Kidney epithelial cell (primary cell): ENCODE measurements at regions not wholly inside any gene's neighbourhood (a gene's known extent, or its start where the extent isn't known, plus 50 kb on each side); places are given as distances from the start of the nearest gene placed in this dataset.

ENCODE experiments used
- DNase-seq: peaks from one replicate; pipeline ENCODE4 v3.0.0-alpha.2; 2010; ENCODE audit warnings: low read depth
- H3K27me3 ChIP-seq: 2 replicates; pipeline ENCODE4 v1.6.0; 2011; ENCODE audit warnings: low read length; ENCODE audit not compliant: control insufficient read depth, insufficient read depth
- H3K36me3 ChIP-seq: 2 replicates; pipeline ENCODE4 v1.5.1; 2011; ENCODE audit warnings: low read length; ENCODE audit not compliant: control insufficient read depth, insufficient read depth
- H3K4me3 ChIP-seq: 2 replicates; pipeline ENCODE4 v1.5.1; 2011; ENCODE audit warnings: low read depth, mild to moderate bottlenecking, control low read depth, low read length
- TF ChIP-seq, protein P1 (sequence below): IDR thresholded peaks from 2 replicates; pipeline ENCODE4 v1.5.1; 2011; ENCODE audit warnings: mild to moderate bottlenecking, moderate library complexity, low read length, control low read depth, inconsistent platforms; ENCODE audit not compliant: insufficient read depth, poor library complexity, severe bottlenecking

DNA sequence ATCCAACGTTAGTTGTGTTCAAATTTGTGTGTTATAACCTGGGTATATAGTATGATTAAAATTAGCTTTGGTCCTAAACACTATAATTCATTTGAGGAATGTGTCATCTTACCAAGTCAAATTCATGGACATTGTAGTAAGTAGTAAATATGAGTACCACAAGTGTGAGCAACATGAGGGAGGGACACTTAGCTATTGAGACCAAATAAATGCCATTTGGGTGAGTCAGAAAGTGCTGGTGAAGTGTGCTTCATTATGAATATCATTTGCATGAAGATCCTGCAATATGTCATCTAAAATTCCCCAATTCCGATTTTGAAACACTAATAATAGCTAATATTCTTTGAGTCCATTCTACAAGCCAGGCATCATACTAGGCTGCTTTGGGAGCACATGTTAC, 336.7 kb upstream of the KIF2A start:
- no peak overlapping the region for H3K4me3 ChIP-seq
- no peaks in the 10 kb centered on the region for H3K36me3 ChIP-seq
- H3K27me3 ChIP-seq, result no peaks in the 10 kb centered on the region
- TF ChIP-seq, protein P1, sequence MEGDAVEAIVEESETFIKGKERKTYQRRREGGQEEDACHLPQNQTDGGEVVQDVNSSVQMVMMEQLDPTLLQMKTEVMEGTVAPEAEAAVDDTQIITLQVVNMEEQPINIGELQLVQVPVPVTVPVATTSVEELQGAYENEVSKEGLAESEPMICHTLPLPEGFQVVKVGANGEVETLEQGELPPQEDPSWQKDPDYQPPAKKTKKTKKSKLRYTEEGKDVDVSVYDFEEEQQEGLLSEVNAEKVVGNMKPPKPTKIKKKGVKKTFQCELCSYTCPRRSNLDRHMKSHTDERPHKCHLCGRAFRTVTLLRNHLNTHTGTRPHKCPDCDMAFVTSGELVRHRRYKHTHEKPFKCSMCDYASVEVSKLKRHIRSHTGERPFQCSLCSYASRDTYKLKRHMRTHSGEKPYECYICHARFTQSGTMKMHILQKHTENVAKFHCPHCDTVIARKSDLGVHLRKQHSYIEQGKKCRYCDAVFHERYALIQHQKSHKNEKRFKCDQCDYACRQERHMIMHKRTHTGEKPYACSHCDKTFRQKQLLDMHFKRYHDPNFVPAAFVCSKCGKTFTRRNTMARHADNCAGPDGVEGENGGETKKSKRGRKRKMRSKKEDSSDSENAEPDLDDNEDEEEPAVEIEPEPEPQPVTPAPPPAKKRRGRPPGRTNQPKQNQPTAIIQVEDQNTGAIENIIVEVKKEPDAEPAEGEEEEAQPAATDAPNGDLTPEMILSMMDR, result no peak
- DNase-seq, result peak; percentile 5

DNA sequence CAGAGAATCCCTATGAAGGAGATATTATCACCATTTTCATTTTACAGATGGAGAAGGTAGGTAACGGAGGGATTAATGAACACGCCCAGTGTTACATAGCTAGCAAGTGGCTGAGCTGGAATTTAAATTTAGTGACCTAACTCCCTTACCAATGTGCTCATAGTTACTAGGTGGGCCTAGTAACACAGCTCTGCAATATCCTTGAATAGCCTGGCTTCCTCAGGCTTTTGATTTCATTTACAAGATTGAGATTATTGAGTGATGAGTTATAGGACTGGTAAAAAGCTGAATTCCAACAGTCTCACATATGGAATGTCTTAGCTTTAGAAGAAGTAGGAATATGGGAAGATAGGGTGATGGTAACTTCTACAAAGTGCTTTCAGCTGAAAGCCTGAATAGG, 336.3 kb upstream of the KIF2A start:
- no peaks in the 10 kb centered on the region for H3K36me3 ChIP-seq
- no peak overlapping the region for H3K4me3 ChIP-seq
- no peak for DNase-seq
- H3K27me3 ChIP-seq, result no peaks in the 10 kb centered on the region
- TF ChIP-seq, protein P1, result no peak

DNA sequence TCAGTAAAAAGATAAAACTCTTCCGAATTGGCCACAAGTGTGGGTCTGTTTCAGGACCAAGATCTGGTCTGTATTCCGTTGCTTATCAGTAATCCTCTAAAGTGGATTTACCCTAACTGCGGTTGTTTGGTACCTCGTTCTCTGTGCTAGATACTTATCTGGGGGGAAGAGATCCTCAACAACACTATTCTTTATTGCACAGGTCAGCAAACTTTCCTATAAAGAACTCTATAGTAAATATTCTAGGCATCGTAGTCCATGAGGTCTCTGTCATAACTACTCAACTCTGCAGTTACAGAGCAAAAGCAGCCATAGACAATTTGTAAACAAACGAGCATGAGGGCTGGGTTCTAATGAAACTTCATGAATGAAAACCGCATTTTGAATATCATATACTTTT, 335.8 kb upstream of the KIF2A start:
- H3K36me3 ChIP-seq, result no peaks in the 10 kb centered on the region
- TF ChIP-seq, protein P1, result no peak
- DNase-seq, result no peak

DNA sequence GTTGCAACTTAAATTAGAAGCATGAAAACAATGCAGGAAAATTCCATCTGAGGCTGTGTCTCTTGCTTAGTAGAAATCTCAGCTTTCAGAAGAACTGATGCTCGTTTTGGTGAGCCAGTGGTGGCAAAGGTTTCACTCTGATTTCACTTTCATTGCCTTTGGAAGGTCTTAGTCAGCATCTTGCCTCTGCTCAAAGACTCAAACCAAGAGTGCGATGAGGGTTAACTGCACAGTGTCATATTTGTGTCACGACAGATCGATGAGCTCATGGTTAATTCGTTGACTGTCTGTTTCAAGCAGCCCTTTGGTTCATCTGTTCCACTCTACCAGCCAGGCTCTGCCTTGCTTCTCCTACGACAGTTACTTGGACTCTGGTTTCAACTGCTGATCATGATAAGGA, 331.3 kb upstream of the KIF2A start:
- TF ChIP-seq, protein P1, result no peak
- no peak for DNase-seq
- Histone ChIP-seq H3K27me3 (no peaks in the 10 kb centered on the region), H3K36me3 (no peaks in the 10 kb centered on the region), H3K4me3 (no peak overlapping the region)

More for the DNA sequence above, 335.8 kb upstream of the KIF2A start:
- H3K4me3 ChIP-seq, result no peak overlapping the region
- H3K27me3 ChIP-seq, result no peaks in the 10 kb centered on the region

DNA sequence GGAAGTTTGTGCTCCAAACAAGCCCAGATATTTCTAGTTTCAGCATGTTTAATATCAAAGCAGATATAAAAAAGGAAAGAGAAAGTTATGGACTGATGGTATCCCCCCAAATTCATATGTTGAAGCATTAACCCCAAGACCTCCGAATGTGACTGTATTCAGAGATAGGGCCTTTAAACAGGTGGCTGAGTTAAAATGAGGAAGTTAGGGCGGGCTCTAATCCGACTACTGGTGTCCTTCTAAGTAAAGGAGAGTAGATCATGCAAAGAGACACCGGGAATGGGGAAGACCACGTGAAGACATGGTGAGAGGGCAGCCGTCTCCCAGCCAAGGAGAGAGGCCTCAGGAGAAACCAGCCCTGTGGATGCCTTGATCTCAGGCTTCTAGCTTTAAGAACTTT, 324.1 kb upstream of the KIF2A start:
- TF ChIP-seq, protein P1, result no peak
- H3K27me3 ChIP-seq, result no peaks in the 10 kb centered on the region

DNA sequence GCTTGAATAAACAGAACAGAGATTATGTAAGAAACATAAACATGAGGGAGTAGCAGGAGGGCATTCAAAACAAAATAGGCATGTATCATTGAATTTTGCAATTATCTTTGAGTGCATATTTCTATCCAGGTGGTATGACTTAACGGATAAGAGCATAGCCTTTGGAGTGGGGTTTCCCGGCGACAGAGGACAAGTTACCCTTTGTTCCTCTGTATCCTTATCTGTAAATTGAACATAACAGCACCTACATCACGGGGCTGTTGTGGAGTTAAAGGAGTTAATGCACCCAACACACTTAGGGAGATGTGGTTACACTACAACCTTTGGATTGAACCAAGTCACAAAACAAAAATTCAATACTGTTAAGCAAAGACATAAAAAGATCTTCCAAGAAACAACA, 314.6 kb upstream of the KIF2A start:
- Histone ChIP-seq H3K36me3 (no peaks in the 10 kb centered on the region), H3K27me3 (no peaks in the 10 kb centered on the region), H3K4me3 (no peak overlapping the region)
- no peak for DNase-seq
- TF ChIP-seq, protein P1, result no peak

More for the DNA sequence above, 324.1 kb upstream of the KIF2A start:
- no peaks in the 10 kb centered on the region for H3K36me3 ChIP-seq
- H3K4me3 ChIP-seq, result no peak overlapping the region
- DNase-seq, result no peak
